Epithelial cell of esophagus (primary cell): ENCODE measurements at regions not wholly inside any gene's neighbourhood (a gene's known extent, or its start where the extent isn't known, plus 50 kb on each side); places are given as distances from the start of the nearest gene placed in this dataset.

ENCODE experiments used
- DNase-seq: peaks from one replicate; pipeline ENCODE4 v3.0.0; 2010; ENCODE audit warnings: low read depth
- H3K4me3 ChIP-seq: 2 replicates; pipeline ENCODE4 v1.5.1; 2011; ENCODE audit warnings: mild to moderate bottlenecking, low read length, control low read depth
- CTCF ChIP-seq: IDR thresholded peaks from 2 replicates; pipeline ENCODE4 v1.5.1; 2011; ENCODE audit warnings: low read depth, mild to moderate bottlenecking, low read length, control low read depth, inconsistent platforms; ENCODE audit not compliant: insufficient read depth; ENCODE audit errors: missing control alignments

GRCh38 chr10:117698809-117699208 is 156.3 kb downstream of the EMX2 start:
- no peak for TF ChIP-seq CTCF
- no peak for DNase-seq
- no peak overlapping the region for H3K4me3 ChIP-seq

- TF ChIP-seq CTCF = no peak
- DNase-seq = no peak
- H3K4me3 ChIP-seq = no peak overlapping the region
Measured at GRCh38 chr10:117699436-117700075, 157.0 kb downstream of the EMX2 start.

- TF ChIP-seq CTCF = no peak
- no peak for DNase-seq
- no peak overlapping the region for H3K4me3 ChIP-seq
Measured at GRCh38 chr10:117710181-117710798, 167.7 kb downstream of the EMX2 start.

- DNase-seq = peak; percentile 24
- H3K4me3 ChIP-seq = no peak overlapping the region
- TF ChIP-seq CTCF = no peak
Measured at GRCh38 chr10:117716889-117717288, 174.3 kb downstream of the EMX2 start.

GRCh38 chr10:117718986-117719920 is 176.7 kb downstream of the EMX2 start:
- DNase-seq = no peak
- H3K4me3 ChIP-seq = no peak overlapping the region
- TF ChIP-seq CTCF = no peak

GRCh38 chr10:117720931-117721835 is 178.6 kb downstream of the EMX2 start:
- no peak for DNase-seq
- no peak overlapping the region for H3K4me3 ChIP-seq
- no peak for TF ChIP-seq CTCF
